ENCODE measurements at regions not wholly inside any gene's neighbourhood (a gene's known extent, or its start where the extent isn't known, plus 50 kb on each side); places are given as distances from the start of the nearest gene placed in this dataset.

DNA sequence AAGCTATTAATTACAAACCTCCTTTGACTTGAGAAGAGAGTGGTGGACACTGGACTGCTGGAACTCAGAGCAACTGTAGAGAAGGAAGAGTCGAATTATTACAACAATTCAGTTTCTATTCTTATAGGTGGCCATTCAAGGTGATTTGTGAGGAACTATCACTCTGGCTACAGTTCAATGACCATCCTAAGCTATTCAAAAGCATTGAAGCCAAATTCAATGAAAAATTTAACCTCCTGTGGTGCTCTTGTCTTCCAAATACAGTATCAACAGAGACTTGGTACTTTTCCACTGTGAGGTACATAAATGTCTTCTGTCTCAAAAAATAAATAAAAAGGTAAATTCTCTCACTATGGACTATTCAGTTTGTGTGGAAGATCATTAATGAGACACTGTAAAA, 513.3 kb upstream of the SEMA6D start:
- no peak for TF ChIP-seq CTCF (conservative IDR thresholded peaks at IDR 0.05; ENCODE audit: control insufficient read depth, insufficient read depth, low read depth, low read length)
- H3K4me3 ChIP-seq (ENCODE audit: control insufficient read depth, low read depth, low read length): no peak overlapping the region
- DNase-seq (ENCODE audit: low read depth): no peak

GRCh38 chr15:47206358-47206978, 510.8 kb upstream of the SEMA6D start:
- no peak overlapping the region for H3K4me3 ChIP-seq (ENCODE audit: control insufficient read depth, low read depth, low read length)
- DNase-seq (ENCODE audit: low read depth): no peak
- TF ChIP-seq CTCF (conservative IDR thresholded peaks at IDR 0.05; ENCODE audit: control insufficient read depth, insufficient read depth, low read depth, low read length): no peak

GRCh38 chr15:47209591-47209990, 507.7 kb upstream of the SEMA6D start:
- no peak overlapping the region for H3K4me3 ChIP-seq (ENCODE audit: control insufficient read depth, low read depth, low read length)
- TF ChIP-seq CTCF (conservative IDR thresholded peaks at IDR 0.05; ENCODE audit: control insufficient read depth, insufficient read depth, low read depth, low read length): no peak
- DNase-seq (ENCODE audit: low read depth): no peak

DNA sequence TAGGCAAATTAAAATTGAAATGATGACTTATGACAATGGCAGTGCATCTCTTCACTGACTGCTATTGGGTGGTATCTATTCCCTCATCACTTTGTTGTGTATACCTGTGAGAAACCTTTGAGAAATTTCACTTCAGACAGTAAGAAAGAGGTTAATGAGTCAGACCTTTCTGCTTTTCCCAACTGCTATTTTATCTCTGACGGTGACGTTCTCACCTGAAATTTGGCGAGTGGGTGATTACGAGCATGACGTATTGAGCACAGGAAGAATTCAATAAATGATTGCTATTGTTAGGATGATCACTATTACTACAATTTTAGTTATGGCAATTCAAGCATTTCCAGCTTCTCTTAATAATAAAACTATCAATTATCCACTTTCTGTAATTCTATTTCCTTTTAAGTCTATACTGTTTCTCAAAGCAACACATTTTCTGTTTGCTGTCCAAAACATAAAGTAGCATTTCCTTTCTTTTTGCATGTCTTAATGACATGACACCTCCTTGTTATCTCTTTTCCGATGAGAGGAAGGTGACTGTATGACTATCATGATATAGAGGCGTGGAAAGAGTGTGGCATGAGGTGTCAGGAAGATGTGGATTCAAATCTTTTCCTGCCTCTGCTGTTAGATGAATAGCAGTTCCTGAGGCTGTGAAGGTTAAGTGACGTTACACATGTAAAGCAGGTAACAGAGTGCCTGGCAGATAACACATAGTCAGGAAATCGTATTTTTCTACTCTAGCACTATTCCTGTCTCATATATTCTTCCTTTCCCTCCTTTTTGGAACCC, 504.9 kb upstream of the SEMA6D start:
- DNase-seq (ENCODE audit: low read depth): no peak
- no peak overlapping the region for H3K4me3 ChIP-seq (ENCODE audit: control insufficient read depth, low read depth, low read length)
- no peak for TF ChIP-seq CTCF (conservative IDR thresholded peaks at IDR 0.05; ENCODE audit: control insufficient read depth, insufficient read depth, low read depth, low read length)

GRCh38 chr15:47213883-47214282, 503.4 kb upstream of the SEMA6D start:
- TF ChIP-seq CTCF (conservative IDR thresholded peaks at IDR 0.05; ENCODE audit: control insufficient read depth, insufficient read depth, low read depth, low read length): no peak
- no peak overlapping the region for H3K4me3 ChIP-seq (ENCODE audit: control insufficient read depth, low read depth, low read length)
- no peak for DNase-seq (ENCODE audit: low read depth)

DNA sequence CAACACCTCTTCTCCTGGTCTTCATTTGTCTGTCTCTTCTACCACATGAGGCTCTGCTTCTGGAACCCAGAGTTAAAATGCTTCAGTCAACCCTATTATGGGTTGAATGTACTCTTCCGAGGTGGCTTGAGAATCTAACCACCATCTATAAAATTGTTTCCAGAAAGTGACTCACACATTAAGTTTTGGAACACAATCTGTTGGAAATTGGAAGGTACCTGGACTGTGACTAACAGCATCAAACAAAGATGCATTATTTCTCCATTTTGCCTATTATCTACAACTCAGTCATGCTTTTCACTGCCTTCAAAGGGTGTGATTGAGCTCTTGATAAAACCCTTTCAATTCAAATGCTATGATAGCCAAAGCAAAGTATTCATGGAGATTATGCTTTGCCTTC, 499.0 kb upstream of the SEMA6D start:
- no peak overlapping the region for H3K4me3 ChIP-seq (ENCODE audit: control insufficient read depth, low read depth, low read length)
- TF ChIP-seq CTCF (conservative IDR thresholded peaks at IDR 0.05; ENCODE audit: control insufficient read depth, insufficient read depth, low read depth, low read length): no peak
- DNase-seq (ENCODE audit: low read depth): no peak
